ENCODE measurements at regions not wholly inside any gene's neighbourhood (a gene's known extent, or its start where the extent isn't known, plus 50 kb on each side); places are given as distances from the start of the nearest gene placed in this dataset.
A peak's percentile ranks its signal among the peaks of the same experiment; 100 is the strongest.

- Histone ChIP-seq H3K4me3 (ENCODE audit: low read depth in 1 of 3, low read length in 3 of 3) (no peak overlapping the region), H3K27me3 (ENCODE audit: control insufficient read depth in 4 of 4, insufficient read depth in 4 of 4, low read length in 3 of 4) (no peaks in the 10 kb centered on the region), H3K9ac (ENCODE audit: low read depth in 1 of 2, low read length in 2 of 2) (peak overlapping the region in 1 of 2 donors; percentile 42), H3K9me3 (ENCODE audit: control insufficient read depth in 4 of 4, low read length in 3 of 4) (no peaks in the 10 kb centered on the region), H3K36me3 (ENCODE audit: control insufficient read depth in 4 of 4, insufficient read depth in 3 of 4, low read depth in 1 of 4, low read length in 3 of 4) (no peaks in the 10 kb centered on the region), H3K4me1 (ENCODE audit: control insufficient read depth in 4 of 4, insufficient read depth in 4 of 4, low read length in 3 of 4) (peaks cover 1 to 34% (median 20%) of the 10 kb centered on the region in 4 donors), H3K27ac (ENCODE audit: low read depth in 1 of 2, low read length in 2 of 2) (peak overlapping the region; percentile 83 to 98)
- DNase-seq (ENCODE audit: low spot score), result no peak
- TF ChIP-seq REST (IDR thresholded peaks at IDR 0.05) (no peak), GABPA (IDR thresholded peaks at IDR 0.05 in 1 of 2, conservative IDR thresholded peaks at IDR 0.05 in 1 of 2) (no peak), RXRA (IDR thresholded peaks at IDR 0.05) (no peak), FOXA1 (IDR thresholded peaks at IDR 0.05) (no peak), MAX (IDR thresholded peaks at IDR 0.05) (no peak), CTCF (IDR thresholded peaks at IDR 0.05; ENCODE audit: low read depth, low read length, missing input control) (no peak), SP1 (IDR thresholded peaks at IDR 0.05) (no peak), JUND (IDR thresholded peaks at IDR 0.05) (no peak), FOXA2 (IDR thresholded peaks at IDR 0.05) (no peak), ZBTB33 (IDR thresholded peaks at IDR 0.05) (no peak), RAD21 (IDR thresholded peaks at IDR 0.05) (no peak), HNF4A (conservative IDR thresholded peaks at IDR 0.05) (no peak), EGR1 (IDR thresholded peaks at IDR 0.05; ENCODE audit: low read depth in 2 of 2) (no peak), YY1 (IDR thresholded peaks at IDR 0.05) (no peak), HNF4G (IDR thresholded peaks at IDR 0.05) (no peak), NR2F2 (IDR thresholded peaks at IDR 0.05) (no peak), TAF1 (conservative IDR thresholded peaks at IDR 0.05) (no peak), ATF3 (IDR thresholded peaks at IDR 0.05) (no peak)
- 85% methylated on average over 9 of the region's 9 CpGs for WGBS
These were observed 139.5 kb downstream of the C9orf50 start for GRCh38 chr9:129481424-129481809.
